SK-N-MC (cell line): ENCODE measurements at regions not wholly inside any gene's neighbourhood (a gene's known extent, or its start where the extent isn't known, plus 50 kb on each side); places are given as distances from the start of the nearest gene placed in this dataset.

Source experiments
- DNase-seq: peaks from one replicate; pipeline ENCODE4 v3.0.0-alpha.2; 2011; ENCODE audit warnings: low read depth, low spot score
- H3K27ac ChIP-seq: fragments of 200-600 bp; sonication (generic); 2 replicates; pipeline ENCODE4 v1.5.1; 2016; ENCODE audit warnings: mixed run types
- H3K36me3 ChIP-seq: fragments of 200-600 bp; sonication (generic); 2 replicates; pipeline ENCODE4 v1.6.1; 2017; ENCODE audit warnings: antibody characterized with exemption, low read length, mixed read lengths; ENCODE audit not compliant: insufficient read depth
- H3K4me3 ChIP-seq: fragments of 200-600 bp; sonication (generic); 2 replicates; pipeline ENCODE4 v1.5.1; 2016
- H3K9ac ChIP-seq: fragments of 200-600 bp; sonication (generic); 2 replicates; pipeline ENCODE4 v1.8.0; 2017; ENCODE audit warnings: mixed run types, mixed read lengths; ENCODE audit not compliant: insufficient read length
- H3K9me3 ChIP-seq: fragments of 200-600 bp; sonication (generic); 2 replicates; pipeline ENCODE4 v1.6.1; 2017; ENCODE audit warnings: low read depth, mild to moderate bottlenecking, antibody characterized with exemption, low read length, moderate library complexity, mixed read lengths
- EZH2 ChIP-seq: fragments of 200-600 bp; sonication (generic); IDR thresholded peaks from one replicate; pipeline ENCODE4 v1.6.1; 2017; ENCODE audit warnings: antibody characterized with exemption
- FOXP2 ChIP-seq: optimal IDR thresholded peaks from 2 replicates; pipeline ENCODE3; 2011; ENCODE audit warnings: mild to moderate bottlenecking, moderate library complexity; ENCODE audit not compliant: insufficient read depth; ENCODE audit errors: extremely low read length, control extremely low read depth
- POLR2AphosphoS5 ChIP-seq: IDR thresholded peaks from 2 replicates; pipeline ENCODE4 v1.6.1; 2012; ENCODE audit warnings: mild to moderate bottlenecking, low read depth, low read length, borderline replicate concordance

- TF ChIP-seq EZH2 = no peak
- no peak for TF ChIP-seq FOXP2
- no peak for TF ChIP-seq POLR2AphosphoS5
- Histone ChIP-seq H3K36me3 (no peaks in the 10 kb centered on the region), H3K4me3 (no peak overlapping the region), H3K9ac (no peak overlapping the region), H3K9me3 (no peaks in the 10 kb centered on the region), H3K27ac (peak overlapping the region; percentile 39)
- no peak for DNase-seq
These were observed 142.8 kb downstream of the BTG1 start for GRCh38 chr12:92002673-92003382.

GRCh38 chr12:92002195-92002649, 143.4 kb downstream of the BTG1 start:
- H3K9ac ChIP-seq = no peak overlapping the region
- H3K36me3 ChIP-seq = no peaks in the 10 kb centered on the region
- TF ChIP-seq POLR2AphosphoS5 (no peak), FOXP2 (no peak), EZH2 (no peak)
- H3K9me3 ChIP-seq = no peaks in the 10 kb centered on the region
- H3K27ac ChIP-seq = no peak overlapping the region
- no peak overlapping the region for H3K4me3 ChIP-seq
- no peak for DNase-seq

DNA sequence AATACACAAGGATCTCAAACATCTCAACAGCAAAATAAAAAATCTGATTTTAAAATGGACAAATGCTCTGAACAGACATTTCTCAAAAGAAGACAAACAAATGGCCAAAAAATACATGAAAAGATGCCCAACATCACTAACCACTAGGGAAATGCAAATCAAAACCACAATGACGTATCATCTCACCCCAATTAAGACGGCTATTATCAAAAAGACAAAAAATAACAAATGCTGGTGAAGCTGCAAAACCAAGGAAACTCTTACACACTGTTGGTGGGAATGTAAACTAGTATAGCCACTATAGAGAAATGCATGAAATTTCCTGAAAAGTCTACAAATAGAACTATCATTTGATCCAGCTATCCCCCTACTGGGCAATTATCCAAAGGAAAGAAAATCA, 145.0 kb downstream of the BTG1 start:
- Histone ChIP-seq H3K9ac (no peak overlapping the region), H3K9me3 (no peaks in the 10 kb centered on the region), H3K4me3 (no peak overlapping the region), H3K27ac (no peak overlapping the region), H3K36me3 (no peaks in the 10 kb centered on the region)
- TF ChIP-seq FOXP2 (no peak), POLR2AphosphoS5 (no peak), EZH2 (no peak)
- DNase-seq = no peak

DNA sequence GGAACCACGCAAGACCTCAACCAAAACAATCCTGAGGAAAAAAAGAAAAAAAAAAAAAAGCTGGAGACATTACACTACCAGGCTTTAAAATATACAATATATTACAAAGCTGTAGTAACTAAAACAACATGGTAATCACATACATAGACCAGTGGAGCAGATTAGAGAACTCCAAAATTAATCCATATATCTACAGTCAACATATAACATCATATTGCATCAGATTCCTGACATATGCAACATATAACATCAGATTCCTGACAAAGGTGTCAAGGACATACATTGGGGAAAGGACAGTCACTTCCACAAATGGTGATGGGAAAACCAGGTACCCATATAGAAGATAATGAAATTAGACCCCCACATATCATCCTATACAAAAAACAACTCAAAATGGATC, 145.8 kb downstream of the BTG1 start:
- H3K4me3 ChIP-seq = no peak overlapping the region
- DNase-seq = no peak
- no peaks in the 10 kb centered on the region for H3K9me3 ChIP-seq
- no peak overlapping the region for H3K27ac ChIP-seq
- no peaks in the 10 kb centered on the region for H3K36me3 ChIP-seq
- no peak overlapping the region for H3K9ac ChIP-seq
- TF ChIP-seq POLR2AphosphoS5 (no peak), EZH2 (no peak), FOXP2 (no peak)

- Histone ChIP-seq H3K27ac (no peak overlapping the region), H3K9ac (no peak overlapping the region)
- DNase-seq = no peak
These were observed 147.3 kb downstream of the BTG1 start for GRCh38 chr12:91998316-91998715.

GRCh38 chr12:91994208-91994797, 151.3 kb downstream of the BTG1 start:
- H3K4me3 ChIP-seq = no peak overlapping the region
- no peak overlapping the region for H3K9ac ChIP-seq
- H3K36me3 ChIP-seq = no peaks in the 10 kb centered on the region
- no peak for DNase-seq
- H3K9me3 ChIP-seq = no peaks in the 10 kb centered on the region
- no peak overlapping the region for H3K27ac ChIP-seq
- no peak for TF ChIP-seq EZH2
- no peak for TF ChIP-seq FOXP2
- TF ChIP-seq POLR2AphosphoS5 = no peak

More at GRCh38 chr12:91998316-91998715, 147.3 kb downstream of the BTG1 start:
- H3K36me3 ChIP-seq = no peaks in the 10 kb centered on the region
- H3K9me3 ChIP-seq = no peaks in the 10 kb centered on the region
- TF ChIP-seq POLR2AphosphoS5 = no peak
- TF ChIP-seq EZH2 = no peak
- no peak for TF ChIP-seq FOXP2
- no peak overlapping the region for H3K4me3 ChIP-seq

DNA sequence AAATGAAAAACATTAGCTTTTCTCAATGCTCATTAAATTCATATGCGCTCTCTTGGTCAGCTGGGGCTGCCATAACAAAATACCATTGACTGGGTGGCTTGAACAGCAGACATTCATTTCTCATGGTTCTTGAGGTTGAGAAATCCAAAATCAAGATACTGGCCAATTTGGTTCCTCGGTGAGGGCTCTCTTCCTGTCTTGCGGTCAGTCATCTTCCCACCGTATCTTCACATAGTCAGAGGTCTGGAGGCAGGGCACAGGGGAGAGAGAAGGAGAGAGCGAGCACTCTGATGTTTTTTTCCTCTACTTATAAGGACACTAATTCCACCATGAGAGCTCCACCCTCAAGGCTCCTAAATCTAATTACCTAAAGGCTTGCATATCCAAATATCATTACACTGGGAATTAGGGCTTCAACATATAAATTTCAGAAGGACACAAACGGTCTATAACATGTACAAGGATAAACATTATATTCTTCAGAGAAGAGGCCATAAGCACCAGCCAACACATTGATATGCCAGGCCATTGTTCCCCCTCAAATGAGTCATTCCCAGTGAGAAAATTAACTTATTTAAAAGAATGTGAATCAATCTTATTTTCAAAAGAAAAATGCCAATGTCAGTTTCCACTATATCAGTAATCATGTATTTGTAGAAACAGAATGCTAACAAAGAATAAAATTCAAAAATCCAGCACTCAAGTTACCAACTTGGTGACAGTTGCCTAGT, 152.2 kb downstream of the BTG1 start:
- no peak overlapping the region for H3K9ac ChIP-seq
- no peak overlapping the region for H3K27ac ChIP-seq
- no peak overlapping the region for H3K4me3 ChIP-seq
- TF ChIP-seq FOXP2 = no peak
- TF ChIP-seq EZH2 = no peak
- no peak for TF ChIP-seq POLR2AphosphoS5
- DNase-seq = no peak
- no peaks in the 10 kb centered on the region for H3K36me3 ChIP-seq
- H3K9me3 ChIP-seq = no peaks in the 10 kb centered on the region

DNA sequence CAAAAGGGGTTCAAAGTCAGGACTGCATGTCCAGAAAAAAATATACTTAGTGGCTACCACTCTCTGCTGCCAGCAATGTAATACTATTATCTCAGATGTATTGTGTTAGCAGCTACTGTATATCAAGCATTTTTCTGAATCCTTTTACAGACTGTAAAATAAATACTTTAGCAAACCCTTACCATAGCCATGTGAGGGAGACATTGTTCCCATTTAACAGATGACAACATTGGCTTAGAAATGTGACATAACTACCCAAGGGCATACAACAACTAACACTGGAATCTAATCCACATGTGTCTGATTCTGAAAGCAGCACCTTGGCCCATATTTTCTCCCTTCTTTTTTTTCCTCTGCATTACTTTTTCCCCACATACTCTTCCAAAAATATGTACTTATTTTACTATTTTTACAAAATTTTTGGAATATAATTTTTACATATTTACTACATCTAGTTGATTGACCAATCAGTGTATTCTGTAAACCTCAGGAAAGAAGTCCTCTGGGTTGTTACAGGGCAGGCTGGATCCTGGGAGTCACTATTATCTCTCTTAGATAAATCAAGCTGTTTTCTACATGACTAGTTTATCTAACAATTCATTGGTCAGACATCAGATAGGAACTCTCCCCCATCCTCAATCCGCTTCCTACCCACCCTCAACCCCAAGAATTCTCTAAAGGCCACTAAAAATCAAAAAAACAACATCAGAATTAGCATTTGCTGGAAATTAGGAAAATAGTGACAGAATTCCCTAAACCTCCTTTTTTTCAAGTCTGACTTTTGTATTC, 154.1 kb downstream of the BTG1 start:
- Histone ChIP-seq H3K9ac (no peak overlapping the region), H3K4me3 (no peak overlapping the region), H3K9me3 (no peaks in the 10 kb centered on the region), H3K27ac (no peak overlapping the region), H3K36me3 (no peaks in the 10 kb centered on the region)
- no peak for TF ChIP-seq FOXP2
- TF ChIP-seq POLR2AphosphoS5 = no peak
- TF ChIP-seq EZH2 = no peak
- no peak for DNase-seq
